ENCODE measurements at regions not wholly inside any gene's neighbourhood (a gene's known extent, or its start where the extent isn't known, plus 50 kb on each side); places are given as distances from the start of the nearest gene placed in this dataset.

DNA sequence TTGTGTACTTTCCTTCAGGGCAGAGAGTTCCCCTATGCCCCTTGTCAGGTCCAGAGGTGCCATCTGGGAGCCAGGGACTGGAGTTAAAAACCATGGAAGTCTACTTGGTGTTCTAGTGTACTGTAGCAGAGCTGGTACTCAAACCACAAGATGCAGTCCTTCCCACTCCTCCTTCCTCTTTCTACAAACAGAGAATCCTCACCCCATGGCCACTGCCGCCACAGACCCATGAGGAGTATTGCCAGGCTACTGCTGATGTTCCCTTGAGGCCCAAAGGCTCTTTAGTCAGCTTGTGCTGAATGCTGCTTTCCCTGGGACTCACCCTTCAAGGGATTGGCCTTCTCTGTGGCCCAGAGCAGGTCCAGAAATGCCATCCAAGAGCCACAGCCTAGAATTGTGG lies 229.2 kb upstream of the ZPLD1 start:
- no TSS peak for BruUV-seq (replicated peaks)
- intact Hi-C loops (cut with micrococcal nuclease) = no loop called here
- Mint-ChIP-seq H3K27me3 (ENCODE audit: insufficient read depth, unreplicated experiment) (no peaks in the 10 kb centered on the region), H3K4me3 (ENCODE audit: unreplicated experiment) (no peak overlapping the region), H3K27ac (ENCODE audit: low read depth, unreplicated experiment) (no peak overlapping the region), H3K9me3 (ENCODE audit: unreplicated experiment) (no peaks in the 10 kb centered on the region), H3K4me1 (ENCODE audit: insufficient read depth, unreplicated experiment) (peaks cover 11% of the 10 kb centered on the region), H3K36me3 (ENCODE audit: insufficient read depth, unreplicated experiment) (no peaks in the 10 kb centered on the region)
- ChIA-PET CTCF (interaction anchor here (0.5 to 3.1 kb wide), 4 partner anchors 23 to 400 kb away, joined by 3 to 12 read pairs (median 3); no protein-coding TSS in a partner anchor), POLR2A (interaction anchor here (0.7 to 2.8 kb wide), 4 partner anchors 8 to 356 kb away, joined by 3 to 6 read pairs (median 4); partner anchors contain the start of gene NFKBIZ)
- DNase-seq (ENCODE audit: unreplicated experiment) = no peak
- no peak for TF ChIP-seq CTCF (IDR thresholded peaks at IDR 0.05; ENCODE audit: unreplicated experiment)

GRCh38 chr3:102206511-102207031 lies 228.2 kb upstream of the ZPLD1 start:
- no peaks in the 10 kb centered on the region for H3K36me3 Mint-ChIP-seq (ENCODE audit: insufficient read depth, unreplicated experiment)
- TF ChIP-seq CTCF (IDR thresholded peaks at IDR 0.05; ENCODE audit: unreplicated experiment) = no peak
- ChIA-PET POLR2A (interaction anchor here (0.6 to 1.7 kb wide), 8 partner anchors 9 to 380 kb away, joined by 3 to 5 read pairs (median 3); no protein-coding TSS in a partner anchor), CTCF (interaction anchor here (0.9 to 3.1 kb wide), 4 partner anchors 19 to 401 kb away, joined by 3 to 12 read pairs (median 8); no protein-coding TSS in a partner anchor)
- DNase-seq (ENCODE audit: unreplicated experiment) = peak; percentile 56
- H3K4me1 Mint-ChIP-seq (ENCODE audit: insufficient read depth, unreplicated experiment) = peaks cover 11% of the 10 kb centered on the region
- intact Hi-C loops (cut with micrococcal nuclease) = no loop called here
- H3K9me3 Mint-ChIP-seq (ENCODE audit: unreplicated experiment) = no peaks in the 10 kb centered on the region
- peak overlapping the region; percentile 22 for H3K4me3 Mint-ChIP-seq (ENCODE audit: unreplicated experiment)
- peak overlapping the region; percentile 81 for H3K27ac Mint-ChIP-seq (ENCODE audit: low read depth, unreplicated experiment)
- BruUV-seq (replicated peaks) = no TSS peak
- no peaks in the 10 kb centered on the region for H3K27me3 Mint-ChIP-seq (ENCODE audit: insufficient read depth, unreplicated experiment)

- peak overlapping the region; percentile 81 for H3K27ac Mint-ChIP-seq (ENCODE audit: low read depth, unreplicated experiment)
- BruUV-seq (replicated peaks) = no TSS peak
- peaks cover 11% of the 10 kb centered on the region for H3K4me1 Mint-ChIP-seq (ENCODE audit: insufficient read depth, unreplicated experiment)
- H3K36me3 Mint-ChIP-seq (ENCODE audit: insufficient read depth, unreplicated experiment) = no peaks in the 10 kb centered on the region
- H3K9me3 Mint-ChIP-seq (ENCODE audit: unreplicated experiment) = no peaks in the 10 kb centered on the region
- POLR2A ChIA-PET = interaction anchor here (1.1 to 1.7 kb wide), 5 partner anchors 10 to 380 kb away, joined by 3 to 5 read pairs (median 3); no protein-coding TSS in a partner anchor
- no peak for TF ChIP-seq CTCF (IDR thresholded peaks at IDR 0.05; ENCODE audit: unreplicated experiment)
- intact Hi-C loops (cut with micrococcal nuclease) = no loop called here
- no peaks in the 10 kb centered on the region for H3K27me3 Mint-ChIP-seq (ENCODE audit: insufficient read depth, unreplicated experiment)
- DNase-seq (ENCODE audit: unreplicated experiment) = no peak
- CTCF ChIA-PET = interaction anchor here (0.8 to 3.1 kb wide), 4 partner anchors 18 to 393 kb away, joined by 3 to 12 read pairs (median 8); no protein-coding TSS in a partner anchor
- H3K4me3 Mint-ChIP-seq (ENCODE audit: unreplicated experiment) = peak overlapping the region; percentile 22
Measured at GRCh38 chr3:102207151-102207571, 227.7 kb upstream of the ZPLD1 start.

DNA sequence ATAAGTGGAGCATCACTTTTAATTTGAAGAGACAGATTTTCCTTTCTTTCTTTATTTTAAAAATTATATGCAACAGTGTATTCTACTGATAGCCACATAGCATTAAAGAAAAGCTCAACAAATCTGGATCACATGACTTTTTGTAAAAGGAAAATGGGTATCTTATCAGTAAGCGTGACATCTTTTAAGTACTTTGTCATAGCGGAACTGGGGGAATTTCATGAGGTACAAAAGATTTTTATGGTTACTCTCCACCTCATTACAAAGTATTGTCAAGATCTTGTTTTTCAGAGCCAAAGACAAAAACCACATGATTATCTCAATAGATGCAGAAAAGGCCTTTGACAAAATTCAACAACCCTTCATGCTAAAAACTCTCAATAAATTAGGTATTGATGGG lies 219.6 kb upstream of the ZPLD1 start:
- no TSS peak for BruUV-seq (replicated peaks)
- H3K27ac Mint-ChIP-seq (ENCODE audit: low read depth, unreplicated experiment) = no peak overlapping the region
- POLR2A ChIA-PET = interaction anchor here (0.8 kb wide), 1 partner anchor 10 kb away, joined by 3 read pairs; no protein-coding TSS in a partner anchor
- intact Hi-C loops (cut with micrococcal nuclease) = no loop called here
- CTCF ChIA-PET = interaction anchor here (0.6 kb wide), 1 partner anchor 73 kb away, joined by 3 read pairs; no protein-coding TSS in a partner anchor
- no peak overlapping the region for H3K4me3 Mint-ChIP-seq (ENCODE audit: unreplicated experiment)
- H3K36me3 Mint-ChIP-seq (ENCODE audit: insufficient read depth, unreplicated experiment) = no peaks in the 10 kb centered on the region
- no peak for DNase-seq (ENCODE audit: unreplicated experiment)
- no peaks in the 10 kb centered on the region for H3K4me1 Mint-ChIP-seq (ENCODE audit: insufficient read depth, unreplicated experiment)
- no peaks in the 10 kb centered on the region for H3K9me3 Mint-ChIP-seq (ENCODE audit: unreplicated experiment)
- no peak for TF ChIP-seq CTCF (IDR thresholded peaks at IDR 0.05; ENCODE audit: unreplicated experiment)
- no peaks in the 10 kb centered on the region for H3K27me3 Mint-ChIP-seq (ENCODE audit: insufficient read depth, unreplicated experiment)
